ENCODE measurements at regions not wholly inside any gene's neighbourhood (a gene's known extent, or its start where the extent isn't known, plus 50 kb on each side); places are given as distances from the start of the nearest gene placed in this dataset.

- H3K79me2 ChIP-seq (ENCODE audit: insufficient read depth, low read length): no peaks in the 10 kb centered on the region
- TF ChIP-seq CEBPB (IDR thresholded peaks at IDR 0.05; ENCODE audit: low read depth): no peak
- no peak for TF ChIP-seq CTCF (IDR thresholded peaks at IDR 0.05 in 2 of 3, conservative IDR thresholded peaks at IDR 0.05 in 1 of 3; ENCODE audit: borderline replicate concordance in 1 of 3, insufficient read depth in 1 of 3, low read depth in 2 of 3, low read length in 2 of 3)
- no peak for TF ChIP-seq TCF7L2 (IDR thresholded peaks at IDR 0.05; ENCODE audit: borderline replicate concordance, extremely low read depth, insufficient read depth, insufficient read length)
- no peak for TF ChIP-seq EZH2phosphoT487 (IDR thresholded peaks at IDR 0.05; ENCODE audit: borderline replicate concordance)
- no peak for TF ChIP-seq FOSL1 (IDR thresholded peaks at IDR 0.05; ENCODE audit: low read depth)
- TF ChIP-seq SIN3A (IDR thresholded peaks at IDR 0.05; ENCODE audit: low read depth): no peak
- TF ChIP-seq POLR2A (IDR thresholded peaks at IDR 0.05; ENCODE audit: borderline replicate concordance, extremely low read depth, insufficient read depth, insufficient read length): no peak
- no peak for TF ChIP-seq RAD21 (IDR thresholded peaks at IDR 0.05; ENCODE audit: low read depth)
- TF ChIP-seq SP1 (IDR thresholded peaks at IDR 0.05; ENCODE audit: low read depth): no peak
- no peak for TF ChIP-seq JUND (IDR thresholded peaks at IDR 0.05)
- no peak for TF ChIP-seq POLR2AphosphoS5 (IDR thresholded peaks at IDR 0.05; ENCODE audit: low read depth, low read length)
- TF ChIP-seq CBX3 (IDR thresholded peaks at IDR 0.05; ENCODE audit: low read depth): no peak
- TF ChIP-seq, protein P1, sequence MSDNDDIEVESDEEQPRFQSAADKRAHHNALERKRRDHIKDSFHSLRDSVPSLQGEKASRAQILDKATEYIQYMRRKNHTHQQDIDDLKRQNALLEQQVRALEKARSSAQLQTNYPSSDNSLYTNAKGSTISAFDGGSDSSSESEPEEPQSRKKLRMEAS (IDR thresholded peaks at IDR 0.05): no peak
- no peak for TF ChIP-seq ZNF274 (IDR thresholded peaks at IDR 0.05; ENCODE audit: low read depth, low read length)
- no peak for TF ChIP-seq ZFX (IDR thresholded peaks at IDR 0.05)
- no peak for TF ChIP-seq ELF1 (IDR thresholded peaks at IDR 0.05; ENCODE audit: borderline replicate concordance, low read depth)
- TF ChIP-seq EGR1 (IDR thresholded peaks at IDR 0.05; ENCODE audit: low read depth): no peak
- no peak for TF ChIP-seq REST (IDR thresholded peaks at IDR 0.05; ENCODE audit: low read depth)
- H3K4me3 ChIP-seq (replicated peaks in 1 of 2; ENCODE audit: low read depth in 1 of 2, low read length in 2 of 2): no peak overlapping the region
- no TSS peak for BruUV-seq (replicated peaks)
- no peaks in the 10 kb centered on the region for H3K9me2 ChIP-seq (ENCODE audit: insufficient read depth)
- RAD21 ChIA-PET (ENCODE audit: low non-redundant PET in 1 of 2, low total read pairs in 2 of 2, uncharacterized antibody in 2 of 2, unreplicated experiment in 2 of 2): no interaction called here
- no peak overlapping the region for H3K9ac ChIP-seq (ENCODE audit: low read length)
- POLR2A ChIA-PET: no interaction called here
- ATAC-seq (no peak), DNase-seq (ENCODE audit: low read depth, low spot score) (no peak)
- CTCF ChIA-PET: no interaction called here
- no peaks in the 10 kb centered on the region for H4K20me1 ChIP-seq (ENCODE audit: insufficient read depth)
- H2AFZ ChIP-seq (ENCODE audit: low read depth, low read length, poor library complexity, severe bottlenecking): no peak overlapping the region
- no peak overlapping the region for H3K4me2 ChIP-seq (ENCODE audit: low read length)
- H3K36me3 ChIP-seq (ENCODE audit: control insufficient read depth in 1 of 2, insufficient read depth in 2 of 2, low read length in 2 of 2): no peaks in the 10 kb centered on the region
- no peaks in the 10 kb centered on the region for H3K9me3 ChIP-seq (ENCODE audit: control insufficient read depth in 1 of 2, insufficient read depth in 1 of 2, low read depth in 1 of 2, low read length in 2 of 2)
- H3K27ac ChIP-seq (ENCODE audit: low read depth, low read length): no peak overlapping the region
- peaks cover 22% of the 10 kb centered on the region for H3K27me3 ChIP-seq (ENCODE audit: insufficient read depth, low read length)
- peaks cover 0 to 7% of the 10 kb centered on the region in 2 experiments; a peak in 2 of 4 replicates for H3K4me1 ChIP-seq (ENCODE audit: control insufficient read depth in 1 of 2, insufficient read depth in 2 of 2, low read length in 2 of 2)
- intact Hi-C loops (cut with micrococcal nuclease): no loop called here
These were observed 60.6 kb upstream of the PCSK6 start for GRCh38 chr15:101550124-101550523.

Data from HCT116 (cell line).